WTC11 (cell line): ENCODE measurements at regions not wholly inside any gene's neighbourhood (a gene's known extent, or its start where the extent isn't known, plus 50 kb on each side); places are given as distances from the start of the nearest gene placed in this dataset.

Source experiments
- ATF6 ChIP-seq: sonication (generic); formaldehyde crosslinking; IDR thresholded peaks from 2 replicates; pipeline ENCODE4 v1.8.1; 2023; ENCODE audit warnings: mild to moderate bottlenecking, missing genetic modification reagents
- CREB1 ChIP-seq: sonication (generic); formaldehyde crosslinking; IDR thresholded peaks from 2 replicates; pipeline ENCODE4 v1.8.0; 2023; ENCODE audit warnings: mild to moderate bottlenecking, missing genetic modification reagents
- CTCF ChIP-seq: fragments of 200-600 bp; IDR thresholded peaks from 2 replicates; pipeline ENCODE4 v1.8.0; 2022; ENCODE audit warnings: antibody characterized with exemption
- ELF4 ChIP-seq: sonication (generic); formaldehyde crosslinking; IDR thresholded peaks from 2 replicates; pipeline ENCODE4 v1.8.1; 2022; ENCODE audit warnings: low read depth, mild to moderate bottlenecking, moderate library complexity, missing genetic modification reagents
- MYBL2 ChIP-seq: sonication (generic); formaldehyde crosslinking; IDR thresholded peaks from 2 replicates; pipeline ENCODE4 v1.8.1; 2023; ENCODE audit warnings: mild to moderate bottlenecking, moderate library complexity, missing genetic modification reagents
- NR2C2 ChIP-seq: sonication (generic); formaldehyde crosslinking; IDR thresholded peaks from 2 replicates; pipeline ENCODE4 v1.8.0; 2022; ENCODE audit warnings: mild to moderate bottlenecking, missing genetic modification reagents
- ZNF263 ChIP-seq: sonication (generic); formaldehyde crosslinking; IDR thresholded peaks from 2 replicates; pipeline ENCODE4 v1.8.1; 2022; ENCODE audit warnings: low read depth, mild to moderate bottlenecking, moderate library complexity, missing genetic modification reagents
- ZNF416 ChIP-seq: fragments of 250-450 bp; sonication (Bioruptor Pico); IDR thresholded peaks from 2 replicates; pipeline ENCODE4 v1.9.0; 2021; ENCODE audit warnings: mild to moderate bottlenecking, inconsistent platforms
- TF ChIP-seq, protein P1 (sequence below): sonication (generic); formaldehyde crosslinking; IDR thresholded peaks from 2 replicates; pipeline ENCODE4 v1.8.1; 2022; ENCODE audit warnings: mild to moderate bottlenecking, moderate library complexity, missing genetic modification reagents

- TF ChIP-seq CTCF, result no peak
- no peak for TF ChIP-seq ZNF416 (CRISPR knock-in tag)
- TF ChIP-seq CREB1 (CRISPR knock-in tag), result no peak
- no peak for TF ChIP-seq MYBL2 (CRISPR knock-in tag)
- no peak for TF ChIP-seq ZNF263 (CRISPR knock-in tag)
- no peak for TF ChIP-seq NR2C2 (CRISPR knock-in tag)
- TF ChIP-seq, protein P1, sequence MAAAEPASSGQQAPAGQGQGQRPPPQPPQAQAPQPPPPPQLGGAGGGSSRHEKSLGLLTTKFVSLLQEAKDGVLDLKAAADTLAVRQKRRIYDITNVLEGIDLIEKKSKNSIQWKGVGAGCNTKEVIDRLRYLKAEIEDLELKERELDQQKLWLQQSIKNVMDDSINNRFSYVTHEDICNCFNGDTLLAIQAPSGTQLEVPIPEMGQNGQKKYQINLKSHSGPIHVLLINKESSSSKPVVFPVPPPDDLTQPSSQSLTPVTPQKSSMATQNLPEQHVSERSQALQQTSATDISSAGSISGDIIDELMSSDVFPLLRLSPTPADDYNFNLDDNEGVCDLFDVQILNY (CRISPR knock-in tag), result no peak
- TF ChIP-seq ELF4, result no peak
- TF ChIP-seq ATF6 (CRISPR knock-in tag), result no peak
Measured at GRCh38 chr1:229037806-229038405, 233.0 kb upstream of the RAB4A start.
